Testis (tissue), 2 donors: ENCODE measurements at regions not wholly inside any gene's neighbourhood (a gene's known extent, or its start where the extent isn't known, plus 50 kb on each side); places are given as distances from the start of the nearest gene placed in this dataset.

Source experiments
- POLR2A ChIP-seq: fragments of 450-650 bp; IDR thresholded peaks from one replicate; pipeline ENCODE4 v1.6.1; 2017; ENCODE audit warnings: antibody characterized with exemption, mild to moderate bottlenecking, moderate library complexity
- TF ChIP-seq, protein P1 (sequence below), 3 experiments: fragments of 450-650 bp in 2 of 3; fragments of 200-600 bp in 1 of 3; sonication (generic) in 1 of 3; IDR thresholded peaks; one replicate each; pipeline ENCODE4 v1.5.1; 2016 to 2019; ENCODE audit warnings: antibody characterized with exemption in 3 of 3, mild to moderate bottlenecking in 2 of 3, moderate library complexity in 1 of 3

DNA sequence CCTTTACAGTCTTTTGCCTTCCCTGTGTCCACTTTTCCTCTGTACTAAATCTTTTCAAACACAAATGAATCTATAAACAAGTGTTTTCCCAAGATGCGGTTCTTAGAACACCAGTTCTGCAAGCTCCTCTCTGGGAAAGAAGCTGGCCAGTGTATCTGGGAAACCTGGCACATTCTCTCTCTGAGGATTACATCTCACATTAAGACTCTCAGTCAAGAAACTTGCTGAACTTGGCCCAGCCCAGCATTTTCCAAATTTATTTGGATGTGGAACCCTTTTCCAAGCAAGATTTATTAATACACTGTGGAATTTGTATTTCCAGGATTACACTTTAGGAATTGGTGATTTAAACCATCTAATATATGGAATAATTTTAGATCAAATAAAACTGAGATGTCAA is 105.7 kb downstream of the ZNF281 start:
- TF ChIP-seq, protein P1, sequence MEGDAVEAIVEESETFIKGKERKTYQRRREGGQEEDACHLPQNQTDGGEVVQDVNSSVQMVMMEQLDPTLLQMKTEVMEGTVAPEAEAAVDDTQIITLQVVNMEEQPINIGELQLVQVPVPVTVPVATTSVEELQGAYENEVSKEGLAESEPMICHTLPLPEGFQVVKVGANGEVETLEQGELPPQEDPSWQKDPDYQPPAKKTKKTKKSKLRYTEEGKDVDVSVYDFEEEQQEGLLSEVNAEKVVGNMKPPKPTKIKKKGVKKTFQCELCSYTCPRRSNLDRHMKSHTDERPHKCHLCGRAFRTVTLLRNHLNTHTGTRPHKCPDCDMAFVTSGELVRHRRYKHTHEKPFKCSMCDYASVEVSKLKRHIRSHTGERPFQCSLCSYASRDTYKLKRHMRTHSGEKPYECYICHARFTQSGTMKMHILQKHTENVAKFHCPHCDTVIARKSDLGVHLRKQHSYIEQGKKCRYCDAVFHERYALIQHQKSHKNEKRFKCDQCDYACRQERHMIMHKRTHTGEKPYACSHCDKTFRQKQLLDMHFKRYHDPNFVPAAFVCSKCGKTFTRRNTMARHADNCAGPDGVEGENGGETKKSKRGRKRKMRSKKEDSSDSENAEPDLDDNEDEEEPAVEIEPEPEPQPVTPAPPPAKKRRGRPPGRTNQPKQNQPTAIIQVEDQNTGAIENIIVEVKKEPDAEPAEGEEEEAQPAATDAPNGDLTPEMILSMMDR (IDR thresholded peaks at IDR 0.05): no peak
- TF ChIP-seq POLR2A: no peak
